ENCODE measurements at regions not wholly inside any gene's neighbourhood (a gene's known extent, or its start where the extent isn't known, plus 50 kb on each side); places are given as distances from the start of the nearest gene placed in this dataset.
"Not testable (repeated sequence)": the region's sequence is repeated elsewhere in the genome, so short reads cannot be mapped to it uniquely, and the experiment has no call there.

GRCh38 chr16:88128556-88128955 lies 177.3 kb downstream of the BANP start:
- no peak for DNase-seq

- not testable (repeated sequence) for DNase-seq
These were observed 177.9 kb downstream of the BANP start for GRCh38 chr16:88129133-88129532.

GRCh38 chr16:88130016-88130415 lies 178.8 kb downstream of the BANP start:
- no peak for DNase-seq

GRCh38 chr16:88130681-88131080 lies 179.4 kb downstream of the BANP start:
- DNase-seq, result no peak

GRCh38 chr16:88131256-88131655 lies 180.0 kb downstream of the BANP start:
- no peak for DNase-seq

- DNase-seq, result no peak
These were observed 180.7 kb downstream of the BANP start for GRCh38 chr16:88131966-88132365.

GRCh38 chr16:88132836-88133506 lies 181.7 kb downstream of the BANP start:
- DNase-seq, result no peak

GRCh38 chr16:88133507-88133843 lies 182.2 kb downstream of the BANP start:
- DNase-seq, result no peak

GRCh38 chr16:88134172-88134898 lies 183.1 kb downstream of the BANP start:
- DNase-seq, result not testable (repeated sequence)

GRCh38 chr16:88134899-88135682 lies 183.9 kb downstream of the BANP start:
- not testable (repeated sequence) for DNase-seq

GRCh38 chr16:88136211-88136713 lies 185.0 kb downstream of the BANP start:
- not testable (repeated sequence) for DNase-seq

GRCh38 chr16:88136939-88137338 lies 185.7 kb downstream of the BANP start:
- not testable (repeated sequence) for DNase-seq

- not testable (repeated sequence) for DNase-seq
These were observed 187.9 kb downstream of the BANP start for GRCh38 chr16:88139141-88139540.

- not testable (repeated sequence) for DNase-seq
These were observed 189.0 kb downstream of the BANP start for GRCh38 chr16:88140195-88140594.

- DNase-seq, result no peak
These were observed 190.3 kb downstream of the BANP start for GRCh38 chr16:88141580-88141979.

GRCh38 chr16:88142056-88142935 lies 191.1 kb downstream of the BANP start:
- DNase-seq, result not testable (repeated sequence)

GRCh38 chr16:88143122-88144027 lies 192.1 kb downstream of the BANP start:
- DNase-seq, result not testable (repeated sequence)

- no peak for DNase-seq
These were observed 192.8 kb downstream of the BANP start for GRCh38 chr16:88144028-88144511.

GRCh38 chr16:88145376-88145775 lies 194.1 kb downstream of the BANP start:
- DNase-seq, result not testable (repeated sequence)

- DNase-seq, result not testable (repeated sequence)
These were observed 194.7 kb downstream of the BANP start for GRCh38 chr16:88145824-88146405.

- not testable (repeated sequence) for DNase-seq
These were observed 196.8 kb downstream of the BANP start for GRCh38 chr16:88148078-88148477.

Data from activated CD4-positive, alpha-beta T cell treated with anti-CD3 and anti-CD28 coated beads, Interleukin-2, amount 50 U/mL, for 1 hour (primary cell).